GM06990 (cell line): ENCODE measurements at regions not wholly inside any gene's neighbourhood (a gene's known extent, or its start where the extent isn't known, plus 50 kb on each side); places are given as distances from the start of the nearest gene placed in this dataset.

Source experiments
- DNase-seq: peaks from one replicate; pipeline ENCODE4 v3.0.0-alpha.2; 2011; ENCODE audit not compliant: insufficient read length; ENCODE audit errors: extremely low read depth
- H3K27me3 ChIP-seq: replicated peaks from 2 replicates; pipeline ENCODE4 v1.6.0; 2011; ENCODE audit warnings: low read length; ENCODE audit not compliant: control insufficient read depth, insufficient read depth
- H3K36me3 ChIP-seq: 2 replicates; pipeline ENCODE4 v1.5.1; 2011; ENCODE audit warnings: low read length; ENCODE audit not compliant: control insufficient read depth, insufficient read depth
- H3K4me3 ChIP-seq: replicated peaks from 2 replicates; pipeline ENCODE4 v1.5.1; 2011; ENCODE audit warnings: low read depth, mild to moderate bottlenecking, control low read depth, low read length
- TF ChIP-seq, protein P1 (sequence below): IDR thresholded peaks from 2 replicates; pipeline ENCODE4 v1.5.1; 2011; ENCODE audit warnings: low read length, control low read depth, mild to moderate bottlenecking, inconsistent platforms; ENCODE audit not compliant: insufficient read depth, poor library complexity, severe bottlenecking

DNA sequence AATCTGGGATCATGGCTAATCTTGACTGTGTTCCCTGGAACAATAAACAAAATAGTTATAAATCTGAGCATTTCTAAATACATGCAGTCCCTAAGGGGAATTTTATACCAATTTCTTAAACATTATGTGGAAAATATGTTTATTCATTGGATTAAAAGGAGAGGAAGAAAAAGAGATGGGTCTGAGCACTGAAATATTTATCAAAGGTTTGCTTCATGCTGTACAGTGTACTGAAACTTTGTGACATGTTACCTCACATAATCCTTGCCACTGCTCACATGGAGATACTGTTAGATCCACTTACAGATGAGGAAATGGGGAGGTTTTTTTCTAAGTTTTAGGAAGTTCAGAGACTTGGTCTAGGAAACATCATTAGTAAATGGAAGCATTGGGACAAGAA, 443.6 kb downstream of the SPRY1 start:
- no peaks in the 10 kb centered on the region for H3K36me3 ChIP-seq
- TF ChIP-seq, protein P1, sequence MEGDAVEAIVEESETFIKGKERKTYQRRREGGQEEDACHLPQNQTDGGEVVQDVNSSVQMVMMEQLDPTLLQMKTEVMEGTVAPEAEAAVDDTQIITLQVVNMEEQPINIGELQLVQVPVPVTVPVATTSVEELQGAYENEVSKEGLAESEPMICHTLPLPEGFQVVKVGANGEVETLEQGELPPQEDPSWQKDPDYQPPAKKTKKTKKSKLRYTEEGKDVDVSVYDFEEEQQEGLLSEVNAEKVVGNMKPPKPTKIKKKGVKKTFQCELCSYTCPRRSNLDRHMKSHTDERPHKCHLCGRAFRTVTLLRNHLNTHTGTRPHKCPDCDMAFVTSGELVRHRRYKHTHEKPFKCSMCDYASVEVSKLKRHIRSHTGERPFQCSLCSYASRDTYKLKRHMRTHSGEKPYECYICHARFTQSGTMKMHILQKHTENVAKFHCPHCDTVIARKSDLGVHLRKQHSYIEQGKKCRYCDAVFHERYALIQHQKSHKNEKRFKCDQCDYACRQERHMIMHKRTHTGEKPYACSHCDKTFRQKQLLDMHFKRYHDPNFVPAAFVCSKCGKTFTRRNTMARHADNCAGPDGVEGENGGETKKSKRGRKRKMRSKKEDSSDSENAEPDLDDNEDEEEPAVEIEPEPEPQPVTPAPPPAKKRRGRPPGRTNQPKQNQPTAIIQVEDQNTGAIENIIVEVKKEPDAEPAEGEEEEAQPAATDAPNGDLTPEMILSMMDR, result no peak
- H3K4me3 ChIP-seq, result no peak overlapping the region
- no peaks in the 10 kb centered on the region for H3K27me3 ChIP-seq
- no peak for DNase-seq

DNA sequence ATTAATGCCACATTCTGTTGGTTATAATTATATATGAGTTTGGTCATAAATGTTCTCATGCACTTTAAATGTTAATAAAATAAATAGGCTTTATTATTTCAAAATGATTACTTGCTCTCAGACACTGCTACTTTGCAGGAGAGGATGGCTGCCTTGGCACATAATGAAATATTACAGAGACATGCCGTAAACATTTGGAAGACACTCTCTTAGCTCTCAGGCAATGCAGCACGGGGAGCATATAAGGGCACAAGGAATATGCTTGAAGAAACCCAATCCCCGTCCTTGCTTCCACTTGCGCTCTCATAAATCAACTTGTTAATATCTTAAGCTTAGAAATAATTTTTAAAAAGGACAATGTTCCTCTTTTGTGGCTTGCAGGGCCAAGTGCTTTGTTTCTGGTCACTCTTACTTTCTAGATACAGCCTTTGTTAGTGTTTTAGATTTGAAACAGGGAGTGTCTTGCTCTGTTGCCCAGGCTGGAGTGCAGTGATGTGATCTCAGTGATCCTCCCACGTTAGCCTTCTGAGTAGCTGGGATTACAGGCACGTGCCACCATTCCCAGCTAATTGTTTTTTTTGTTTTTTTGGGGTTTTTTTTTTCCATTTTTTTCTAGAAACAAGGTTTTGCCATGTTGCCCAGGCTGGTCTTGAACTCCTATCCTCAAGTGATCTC, 445.0 kb downstream of the SPRY1 start:
- H3K27me3 ChIP-seq, result no peaks in the 10 kb centered on the region
- TF ChIP-seq, protein P1, result no peak
- no peak for DNase-seq
- H3K36me3 ChIP-seq, result no peaks in the 10 kb centered on the region
- no peak overlapping the region for H3K4me3 ChIP-seq

DNA sequence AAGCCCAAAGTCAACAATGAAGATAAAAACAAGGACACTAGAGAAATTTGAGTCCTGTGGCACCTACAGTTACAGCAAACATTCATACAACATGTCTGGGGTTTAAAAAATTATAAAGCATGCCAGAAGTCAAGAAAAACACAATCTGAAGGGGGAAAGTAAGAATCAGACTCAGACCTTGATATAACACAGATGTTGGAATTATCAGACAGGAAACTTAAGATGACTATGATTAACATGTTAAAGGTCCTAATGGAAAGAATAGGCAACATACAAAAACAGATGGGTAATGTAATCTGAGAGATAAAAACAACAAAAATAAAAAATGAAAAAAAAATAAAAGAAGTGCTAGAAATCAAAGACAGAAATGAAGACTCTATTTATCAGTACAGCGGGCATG, 446.5 kb downstream of the SPRY1 start:
- Histone ChIP-seq H3K36me3 (no peaks in the 10 kb centered on the region), H3K4me3 (no peak overlapping the region), H3K27me3 (no peaks in the 10 kb centered on the region)
- TF ChIP-seq, protein P1, result no peak
- DNase-seq, result no peak

DNA sequence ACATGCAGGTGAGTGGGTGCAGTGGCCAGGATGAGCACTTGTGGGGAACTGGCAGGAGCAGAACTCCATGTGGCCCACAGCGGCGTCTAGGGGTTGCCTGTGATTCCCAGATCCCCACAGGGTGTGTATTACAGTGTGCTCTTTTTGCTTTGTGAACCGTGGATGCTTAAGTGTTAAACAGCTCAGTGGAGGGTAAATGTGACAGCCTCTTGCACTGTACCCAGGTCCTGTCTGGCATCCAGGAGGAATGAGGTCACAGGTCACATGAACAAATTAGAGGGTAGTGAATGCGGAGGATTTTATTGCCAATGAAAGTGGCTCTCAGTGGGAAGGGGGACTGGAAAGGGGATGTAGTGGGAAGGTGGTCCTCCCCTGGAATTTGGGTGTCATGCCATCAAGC, 447.8 kb downstream of the SPRY1 start:
- DNase-seq, result no peak
- no peak overlapping the region for H3K4me3 ChIP-seq
- TF ChIP-seq, protein P1, result no peak
- H3K36me3 ChIP-seq, result no peaks in the 10 kb centered on the region
- H3K27me3 ChIP-seq, result no peaks in the 10 kb centered on the region

DNA sequence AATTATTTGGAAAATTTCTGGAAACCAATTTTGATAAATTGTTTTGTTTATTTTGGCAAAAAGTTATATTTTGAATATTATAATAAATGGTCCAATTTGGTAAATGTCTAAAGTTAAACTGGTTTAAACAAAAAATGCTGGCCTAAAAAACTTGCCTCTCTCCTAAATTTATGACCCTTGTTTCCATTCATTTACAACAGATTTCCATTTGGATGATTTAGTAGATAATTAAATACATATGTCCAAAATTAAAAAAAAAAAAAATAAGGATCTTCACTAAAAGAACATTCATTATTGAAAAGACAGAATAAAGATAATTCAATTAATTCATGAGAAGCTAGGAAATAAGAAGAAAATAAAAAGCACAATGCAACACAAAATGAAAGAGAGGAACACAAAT, 449.5 kb downstream of the SPRY1 start:
- TF ChIP-seq, protein P1, result no peak
- Histone ChIP-seq H3K36me3 (no peaks in the 10 kb centered on the region), H3K27me3 (no peaks in the 10 kb centered on the region), H3K4me3 (no peak overlapping the region)
- DNase-seq, result no peak

DNA sequence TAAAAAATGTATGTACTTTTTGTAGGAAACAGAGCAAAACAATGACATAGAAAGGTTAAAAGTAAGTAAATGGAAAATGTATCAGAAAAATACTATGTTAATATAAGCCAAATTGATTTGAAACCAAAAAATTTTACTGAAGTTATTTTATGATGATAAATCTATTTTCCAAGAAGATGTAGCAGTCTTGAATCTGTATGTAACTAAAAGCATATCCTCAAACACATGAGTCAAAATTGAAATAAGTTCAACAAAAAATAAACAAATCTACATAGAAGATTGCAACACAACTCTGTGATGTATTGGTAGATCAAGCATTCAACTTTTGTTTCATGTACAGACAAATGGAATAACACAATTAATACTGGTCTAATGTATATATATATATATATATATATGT, 450.0 kb downstream of the SPRY1 start:
- TF ChIP-seq, protein P1, result no peak
- no peaks in the 10 kb centered on the region for H3K36me3 ChIP-seq
- DNase-seq, result no peak

More for the DNA sequence above, 450.0 kb downstream of the SPRY1 start:
- Histone ChIP-seq H3K27me3 (no peaks in the 10 kb centered on the region), H3K4me3 (no peak overlapping the region)
